GM19351 (cell line): ENCODE measurements at regions not wholly inside any gene's neighbourhood (a gene's known extent, or its start where the extent isn't known, plus 50 kb on each side); places are given as distances from the start of the nearest gene placed in this dataset.

Experiments
- ATAC-seq: cut with Tn5 transposase; IDR thresholded peaks from one replicate; pipeline ENCODE4 v1.9.1; 2021; ENCODE audit warnings: mild to moderate bottlenecking, moderate library complexity; ENCODE audit not compliant: unreplicated experiment

- ATAC-seq, result no peak
These were observed 288.4 kb downstream of the BCOR start for GRCh38 chrX:39809331-39809730.

GRCh38 chrX:39810901-39811300, 286.9 kb downstream of the BCOR start:
- no peak for ATAC-seq

- no peak for ATAC-seq
These were observed 286.4 kb downstream of the BCOR start for GRCh38 chrX:39811376-39811775.

GRCh38 chrX:39813631-39814277, 284.0 kb downstream of the BCOR start:
- ATAC-seq, result no peak

GRCh38 chrX:39814391-39814790, 283.4 kb downstream of the BCOR start:
- no peak for ATAC-seq

- peak; percentile 66 for ATAC-seq
These were observed 282.1 kb downstream of the BCOR start for GRCh38 chrX:39815631-39816030.

- ATAC-seq, result no peak
These were observed 280.7 kb downstream of the BCOR start for GRCh38 chrX:39816871-39817731.

GRCh38 chrX:39817754-39818470, 279.8 kb downstream of the BCOR start:
- ATAC-seq, result no peak

- ATAC-seq, result no peak
These were observed 279.0 kb downstream of the BCOR start for GRCh38 chrX:39818750-39819149.

- no peak for ATAC-seq
These were observed 277.6 kb downstream of the BCOR start for GRCh38 chrX:39819921-39820849.

- no peak for ATAC-seq
These were observed 276.6 kb downstream of the BCOR start for GRCh38 chrX:39820938-39821708.

- no peak for ATAC-seq
These were observed 276.1 kb downstream of the BCOR start for GRCh38 chrX:39821709-39822095.

- ATAC-seq, result no peak
These were observed 275.5 kb downstream of the BCOR start for GRCh38 chrX:39822133-39822748.

GRCh38 chrX:39823424-39823823, 274.3 kb downstream of the BCOR start:
- ATAC-seq, result no peak

- no peak for ATAC-seq
These were observed 273.9 kb downstream of the BCOR start for GRCh38 chrX:39823854-39824253.

GRCh38 chrX:39826813-39827543, 270.8 kb downstream of the BCOR start:
- no peak for ATAC-seq

- peak; percentile 81 for ATAC-seq
These were observed 269.8 kb downstream of the BCOR start for GRCh38 chrX:39827951-39828350.

- ATAC-seq, result no peak
These were observed 268.8 kb downstream of the BCOR start for GRCh38 chrX:39828971-39829370.

- no peak for ATAC-seq
These were observed 267.8 kb downstream of the BCOR start for GRCh38 chrX:39829965-39830364.
